ENCODE measurements at regions not wholly inside any gene's neighbourhood (a gene's known extent, or its start where the extent isn't known, plus 50 kb on each side); places are given as distances from the start of the nearest gene placed in this dataset.

DNA sequence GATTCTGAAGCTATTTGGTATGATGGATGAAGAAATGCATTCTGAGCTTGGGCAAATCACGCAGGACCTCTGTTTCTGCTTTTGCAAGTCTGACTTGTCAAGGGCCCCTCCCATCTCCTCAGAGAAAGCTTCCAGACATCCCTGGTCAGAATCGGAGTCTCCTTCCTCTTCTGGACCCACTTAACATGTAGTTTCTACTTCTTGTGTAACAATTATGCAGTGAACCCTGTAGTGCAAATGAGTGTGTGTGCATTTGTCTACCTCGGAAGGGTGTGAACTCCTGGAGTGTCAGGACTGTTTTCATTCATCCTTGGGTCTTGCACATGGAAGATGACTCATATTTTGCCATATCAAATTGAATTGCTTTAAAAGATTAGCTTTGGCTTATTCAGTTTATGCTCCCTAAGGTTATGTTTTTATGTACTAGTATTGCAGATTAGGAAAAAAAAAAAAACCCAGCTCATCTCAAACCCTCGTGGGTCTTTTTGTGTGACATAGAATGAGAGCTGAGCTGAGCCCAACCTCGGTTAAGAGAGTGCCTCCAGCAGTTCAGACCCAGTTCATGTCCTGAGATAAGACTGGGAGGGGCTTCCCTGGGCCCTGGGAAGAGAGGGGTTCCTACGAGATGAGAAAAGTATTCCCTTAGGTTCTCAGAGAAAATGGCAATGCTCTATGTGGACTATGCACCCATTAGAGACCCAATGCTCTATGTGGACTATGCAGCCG, 61.1 kb upstream of the RPL34 start:
- no peak for DNase-seq
- no peaks in the 10 kb centered on the region for H3K36me3 ChIP-seq (replicated peaks in 1 of 2; ENCODE audit: control insufficient read depth in 1 of 2, insufficient read depth in 2 of 2, low read length in 2 of 2)
- H3K27ac ChIP-seq (ENCODE audit: low read depth in 1 of 2, low read length in 2 of 2) = no peak overlapping the region
- Mint-ChIP-seq H3K27ac (no peak overlapping the region), H3K27me3 (ENCODE audit: low read depth in 3 of 3) (peaks cover 0 to 4% (median 1%) of the 10 kb centered on the region in 3 donors), H3K4me1 (peaks cover 9% of the 10 kb centered on the region), H3K4me3 (no peak overlapping the region), H3K36me3 (no peaks in the 10 kb centered on the region), H3K9me3 (peaks cover 0 to 6% (median 0%) of the 10 kb centered on the region in 7 donors)
- no peak overlapping the region for H2AFZ ChIP-seq (ENCODE audit: insufficient read depth, low read depth, low read length, poor library complexity, severe bottlenecking)
- no peak overlapping the region for H3K4me3 ChIP-seq (replicated peaks in 1 of 3; ENCODE audit: low read depth in 2 of 3, low read length in 3 of 3)
- no peaks in the 10 kb centered on the region for H4K20me1 ChIP-seq (ENCODE audit: insufficient read depth, low read length)
- H3K4me2 ChIP-seq (replicated peaks; ENCODE audit: extremely low read depth, low read length, poor library complexity, severe bottlenecking) = no peak overlapping the region
- intact Hi-C loops (cut with micrococcal nuclease) = no loop called here
- no peak overlapping the region for H3K9ac ChIP-seq (ENCODE audit: insufficient read depth, low read length, poor library complexity, severe bottlenecking)
- no peaks in the 10 kb centered on the region for H3K27me3 ChIP-seq (ENCODE audit: control insufficient read depth in 2 of 2, insufficient read depth in 2 of 2, low read length in 2 of 2)
- no peaks in the 10 kb centered on the region for H3K79me2 ChIP-seq (ENCODE audit: insufficient read depth, low read length)
- no peak for TF ChIP-seq CTCF (IDR thresholded peaks at IDR 0.05)
- WGBS (ENCODE audit: insufficient coverage) = 90% methylated on average over 2 of the region's 7 CpGs
- no peaks in the 10 kb centered on the region for H3K4me1 ChIP-seq (ENCODE audit: control insufficient read depth in 1 of 2, insufficient read depth in 2 of 2, low read length in 2 of 2)
- H3K9me3 ChIP-seq (replicated peaks in 1 of 2; ENCODE audit: control insufficient read depth in 1 of 2, insufficient read depth in 1 of 2, low read length in 2 of 2) = no peaks in the 10 kb centered on the region

GRCh38 chr4:108556588-108557200, 63.7 kb upstream of the RPL34 start:
- no peak overlapping the region for H3K9ac ChIP-seq (ENCODE audit: insufficient read depth, low read length, poor library complexity, severe bottlenecking)
- no peak overlapping the region for H2AFZ ChIP-seq (ENCODE audit: insufficient read depth, low read depth, low read length, poor library complexity, severe bottlenecking)
- H3K4me3 ChIP-seq (replicated peaks in 1 of 3; ENCODE audit: low read depth in 2 of 3, low read length in 3 of 3) = no peak overlapping the region
- Mint-ChIP-seq H3K9me3 (peaks cover 0 to 6% (median 2%) of the 10 kb centered on the region in 7 donors), H3K4me1 (peaks cover 9% of the 10 kb centered on the region), H3K27ac (no peak overlapping the region), H3K36me3 (no peaks in the 10 kb centered on the region), H3K4me3 (no peak overlapping the region), H3K27me3 (ENCODE audit: low read depth in 3 of 3) (peaks cover 0 to 4% (median 3%) of the 10 kb centered on the region in 3 donors)
- H3K27ac ChIP-seq (ENCODE audit: low read depth in 1 of 2, low read length in 2 of 2) = no peak overlapping the region
- DNase-seq = no peak
- H3K4me2 ChIP-seq (replicated peaks; ENCODE audit: extremely low read depth, low read length, poor library complexity, severe bottlenecking) = no peak overlapping the region
- intact Hi-C loops (cut with micrococcal nuclease) = no loop called here
- no peaks in the 10 kb centered on the region for H4K20me1 ChIP-seq (ENCODE audit: insufficient read depth, low read length)
- no peaks in the 10 kb centered on the region for H3K4me1 ChIP-seq (ENCODE audit: control insufficient read depth in 1 of 2, insufficient read depth in 2 of 2, low read length in 2 of 2)
- no peaks in the 10 kb centered on the region for H3K9me3 ChIP-seq (replicated peaks in 1 of 2; ENCODE audit: control insufficient read depth in 1 of 2, insufficient read depth in 1 of 2, low read length in 2 of 2)
- 72% methylated on average over 3 of the region's 5 CpGs for WGBS (ENCODE audit: insufficient coverage)
- no peaks in the 10 kb centered on the region for H3K79me2 ChIP-seq (ENCODE audit: insufficient read depth, low read length)
- H3K27me3 ChIP-seq (ENCODE audit: control insufficient read depth in 2 of 2, insufficient read depth in 2 of 2, low read length in 2 of 2) = no peaks in the 10 kb centered on the region
- TF ChIP-seq CTCF (IDR thresholded peaks at IDR 0.05) = no peak
- no peaks in the 10 kb centered on the region for H3K36me3 ChIP-seq (replicated peaks in 1 of 2; ENCODE audit: control insufficient read depth in 1 of 2, insufficient read depth in 2 of 2, low read length in 2 of 2)
